ENCODE measurements at regions not wholly inside any gene's neighbourhood (a gene's known extent, or its start where the extent isn't known, plus 50 kb on each side); places are given as distances from the start of the nearest gene placed in this dataset.

DNA sequence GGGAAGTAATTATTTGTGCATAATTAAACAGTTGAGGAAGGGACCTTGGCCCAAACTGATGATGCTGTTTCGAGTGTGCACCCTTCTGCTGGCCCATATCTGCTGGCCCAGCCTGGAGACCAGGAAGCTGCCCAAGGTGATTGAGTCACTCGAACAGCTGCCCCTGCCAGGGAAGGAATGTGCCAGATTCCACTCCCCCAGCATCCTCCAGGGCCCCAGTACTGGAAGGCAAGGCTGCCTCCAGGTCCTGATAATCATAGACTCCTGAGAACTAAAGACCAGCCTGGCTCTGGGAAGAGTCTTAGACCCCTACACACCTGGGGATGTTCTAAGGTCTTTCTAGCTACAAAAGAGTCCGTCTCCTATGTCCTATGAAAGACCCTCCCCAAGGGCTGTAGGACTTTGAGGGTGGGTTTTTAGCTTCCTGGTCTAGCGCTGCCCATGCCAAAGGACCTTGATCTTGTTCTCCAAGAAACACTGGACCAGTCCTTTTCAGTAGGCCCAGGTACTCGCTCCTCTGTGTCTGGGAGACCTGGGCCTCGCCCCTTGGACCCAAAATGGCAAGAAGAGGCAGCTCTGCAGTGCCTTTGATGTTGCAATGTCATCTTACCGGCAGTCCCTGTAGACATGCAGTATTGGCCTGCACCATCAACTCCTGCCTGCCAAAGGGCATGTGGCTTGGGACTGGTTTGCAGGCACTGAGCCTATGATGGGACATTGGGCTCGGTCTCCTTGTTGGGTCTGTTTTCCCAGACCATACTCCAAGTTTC, 103.2 kb upstream of the GPR26 start:
- DNase-seq, result no peak

DNA sequence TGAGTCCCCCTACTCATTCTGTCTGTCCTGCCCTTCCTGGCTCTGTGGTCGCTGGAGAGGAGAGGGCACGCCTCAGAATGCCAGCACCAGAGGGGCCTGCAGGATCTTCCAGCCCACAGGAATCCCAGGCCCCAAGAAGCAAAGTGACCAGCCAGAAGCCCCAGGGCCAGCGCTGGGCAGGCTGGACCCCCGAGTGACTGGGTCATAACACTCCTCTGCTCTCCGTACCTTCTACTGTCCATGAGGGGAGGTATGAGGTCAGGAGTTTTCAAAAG, 102.6 kb upstream of the GPR26 start:
- DNase-seq, result no peak

DNA sequence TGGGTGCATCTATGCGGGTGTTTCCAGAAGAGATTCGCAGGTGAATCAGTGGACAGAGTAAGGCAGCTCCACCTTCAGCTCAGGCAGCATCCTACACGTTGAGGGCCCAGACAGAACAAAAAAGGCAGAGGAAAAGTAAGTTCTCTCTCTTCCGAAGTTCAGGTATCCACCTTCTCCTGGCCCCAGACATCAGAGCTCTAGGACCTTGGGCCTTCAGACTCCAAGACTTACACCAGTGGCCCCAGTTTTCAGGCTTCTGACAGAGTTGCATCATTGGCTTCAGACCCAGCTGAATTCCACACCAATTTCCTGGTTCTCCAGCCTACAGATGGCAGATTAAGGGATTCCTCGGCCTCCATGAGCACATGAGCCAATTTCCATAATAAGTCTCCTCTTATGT, 102.2 kb upstream of the GPR26 start:
- no peak for DNase-seq

DNA sequence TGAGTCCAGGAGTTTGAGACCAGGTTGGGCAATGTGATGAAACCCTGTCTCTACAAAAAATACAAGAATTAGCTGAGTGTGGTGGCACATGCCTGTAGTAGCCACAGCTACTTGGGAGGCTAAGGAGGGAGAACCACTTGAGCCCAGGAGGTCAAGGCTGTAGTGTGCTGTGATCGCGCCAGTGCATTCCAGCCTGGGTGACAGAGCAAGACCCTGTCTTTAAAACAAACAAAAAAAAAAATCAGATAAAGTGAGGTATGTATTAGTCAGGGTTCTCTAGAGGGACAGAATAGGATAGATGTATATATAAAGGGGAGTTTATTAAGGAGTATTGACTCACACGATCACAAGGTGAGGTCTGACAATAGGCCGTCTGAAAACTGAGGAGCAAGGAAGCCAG, 101.5 kb upstream of the GPR26 start:
- no peak for DNase-seq

DNA sequence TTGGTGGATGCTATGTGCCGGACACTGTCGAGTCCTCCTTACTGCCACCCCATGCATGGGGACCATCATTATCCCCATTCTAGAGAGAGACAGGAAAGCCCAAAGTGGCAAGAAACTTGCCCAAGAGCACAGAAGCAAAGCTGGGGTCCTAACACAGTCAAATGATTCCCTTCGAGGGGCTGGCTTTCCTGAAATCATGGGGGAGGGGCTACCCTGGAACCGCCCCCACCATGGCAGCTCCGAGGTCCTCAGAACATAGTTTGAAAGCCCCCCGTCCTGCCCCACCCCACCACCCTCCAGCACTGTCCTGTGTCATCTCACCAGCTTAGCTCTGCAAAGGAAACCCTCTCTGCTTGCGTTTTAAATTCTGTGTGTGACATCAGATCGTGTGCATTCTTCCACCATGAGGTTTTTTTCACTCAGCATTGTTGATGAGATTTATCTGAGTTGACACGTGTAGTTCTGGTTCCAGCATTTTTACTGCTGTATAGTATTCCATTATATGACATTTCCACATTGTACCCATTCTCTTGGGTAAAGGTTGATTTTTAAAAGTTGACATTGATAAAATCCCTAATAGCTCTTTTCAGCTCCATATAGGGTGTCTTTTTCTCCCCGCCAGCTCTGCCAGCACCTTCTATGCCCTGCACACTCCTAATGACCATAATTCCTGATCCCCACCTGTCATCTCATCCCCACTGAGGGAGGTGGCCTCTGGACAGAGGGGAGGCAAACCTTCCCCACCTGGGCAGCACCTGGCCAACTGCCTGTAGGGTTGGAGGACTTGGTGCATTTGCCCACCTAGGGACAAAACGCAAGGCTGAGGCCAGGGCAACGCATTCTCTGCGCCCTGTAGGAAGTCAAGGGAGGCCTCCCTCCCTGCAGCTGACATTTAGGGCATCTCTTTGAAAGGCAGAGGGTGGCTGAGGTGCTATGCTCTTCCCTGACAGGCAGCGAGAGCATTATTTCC, 100.2 kb upstream of the GPR26 start:
- DNase-seq, result no peak

DNA sequence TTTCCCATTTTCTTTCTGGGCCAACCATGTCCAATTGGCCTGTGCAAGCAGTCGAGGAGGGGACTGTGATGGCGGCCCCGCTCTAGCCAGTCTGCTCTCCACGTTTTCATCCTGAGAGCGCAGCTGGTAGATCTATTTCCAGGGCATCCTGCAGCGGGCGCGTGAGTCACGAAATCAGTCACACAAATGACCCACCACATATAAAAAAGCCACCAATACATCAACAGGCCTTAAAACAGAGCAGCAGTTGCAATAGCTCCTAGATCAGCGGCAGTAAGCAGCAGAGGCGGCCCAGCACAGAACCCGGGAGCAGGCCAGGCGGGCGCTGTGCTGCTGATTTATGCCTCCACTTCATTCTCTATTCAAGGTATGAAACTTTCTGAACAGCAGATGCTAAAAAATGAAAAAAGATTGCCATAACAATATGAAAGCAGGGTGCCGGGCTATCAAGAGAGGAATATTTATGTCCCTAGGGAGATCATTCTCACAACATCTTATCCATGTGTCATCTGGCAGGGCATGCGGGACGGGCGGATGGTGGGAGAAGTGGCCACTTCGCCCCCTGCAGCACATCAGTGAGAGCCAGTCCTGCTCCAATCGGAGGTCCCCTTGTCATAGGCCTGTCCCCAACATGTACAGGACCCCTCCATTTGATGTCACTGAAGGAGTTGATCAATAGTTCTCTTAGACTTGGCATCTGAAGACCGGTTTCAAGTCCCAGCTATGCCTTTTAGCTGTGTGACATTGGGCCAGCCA, 98.0 kb upstream of the GPR26 start:
- DNase-seq, result no peak

DNA sequence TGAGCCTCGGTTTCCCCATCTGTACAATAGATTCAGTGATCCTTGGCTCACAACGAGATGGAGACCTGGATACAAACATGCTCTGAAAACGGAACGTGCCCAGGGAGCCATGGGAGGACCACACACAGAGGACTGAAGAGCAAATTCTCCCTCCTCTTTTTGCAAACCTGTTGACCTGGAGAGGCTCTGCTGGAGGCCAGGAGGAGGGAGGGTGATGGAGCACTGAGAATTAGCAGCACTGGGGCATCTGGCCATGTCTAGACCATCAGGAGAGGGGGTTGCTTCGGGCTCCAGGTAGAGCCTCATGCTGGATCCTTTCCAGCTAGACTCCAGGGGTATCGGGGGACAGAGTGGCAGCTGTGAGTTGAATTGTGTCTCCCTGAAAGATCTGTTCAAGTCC, 97.4 kb upstream of the GPR26 start:
- DNase-seq, result no peak

DNA sequence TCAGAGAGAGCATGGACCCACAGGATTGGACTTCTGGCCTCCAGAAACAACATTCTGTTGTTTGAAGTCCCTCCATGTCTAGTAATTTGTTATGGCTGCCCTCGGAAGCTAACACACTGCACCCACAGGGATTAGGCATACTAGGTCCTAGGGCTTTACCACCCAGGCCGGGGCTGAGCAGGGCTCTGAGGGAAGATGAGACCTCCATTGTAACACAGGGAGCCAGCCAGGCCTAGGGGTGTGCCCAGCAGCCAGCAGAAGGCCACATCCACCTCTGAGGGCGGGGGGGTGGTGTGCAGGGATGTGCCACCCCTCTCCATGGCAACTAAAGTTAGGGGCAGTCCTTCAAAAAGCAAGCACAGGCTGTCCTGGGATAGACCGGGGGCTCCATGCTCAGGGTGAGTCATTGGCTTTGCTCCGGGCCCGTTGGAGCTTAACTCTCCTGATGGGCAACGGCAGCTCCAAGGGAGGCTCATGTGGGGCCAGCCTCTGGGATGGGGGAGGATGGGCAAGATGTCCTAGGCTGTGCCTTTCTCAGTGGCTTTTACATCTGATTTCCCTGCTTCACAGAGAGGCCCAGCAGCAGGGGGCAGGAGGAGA, 96.6 kb upstream of the GPR26 start:
- DNase-seq, result no peak

DNA sequence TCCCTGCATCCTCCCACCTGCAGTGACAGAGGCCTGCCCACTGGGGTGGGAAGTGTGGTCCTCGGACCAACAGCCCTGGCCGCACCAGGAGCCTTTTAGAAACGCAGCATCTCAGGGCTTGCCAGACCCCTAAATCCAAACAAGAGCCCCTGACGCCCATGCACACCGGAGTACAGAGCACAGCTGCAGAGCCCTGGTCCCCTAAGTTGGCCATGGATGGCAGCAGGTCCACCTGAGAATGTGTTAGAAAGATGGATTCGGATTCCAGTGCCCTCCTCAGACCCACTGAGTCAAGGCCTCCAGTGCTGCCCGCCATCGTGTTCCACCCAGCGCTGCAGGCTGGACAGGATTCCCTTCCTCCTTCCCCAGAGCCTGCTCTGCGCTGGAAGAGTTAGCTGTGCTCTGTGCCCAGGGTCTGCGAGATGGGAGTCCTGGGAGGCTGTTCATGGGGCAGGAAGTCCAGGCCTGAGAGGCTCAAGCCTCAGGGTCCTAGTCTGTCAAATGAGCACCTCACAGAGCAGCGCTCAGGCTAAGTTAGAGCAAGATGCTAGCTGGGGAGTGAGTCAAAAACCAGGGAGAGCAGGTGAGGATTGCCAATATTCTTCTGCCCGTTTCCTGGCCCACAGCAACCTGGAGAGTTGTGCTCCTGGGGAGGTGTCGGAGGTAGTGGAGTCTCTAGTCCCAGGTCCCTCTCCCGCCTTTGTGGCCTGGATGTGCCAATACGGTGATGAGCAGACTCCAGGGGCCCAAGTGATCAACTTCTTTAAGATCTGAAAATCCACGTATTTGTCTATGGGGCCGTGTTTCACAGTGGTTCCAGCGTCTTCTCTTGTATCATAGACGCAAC, 95.9 kb upstream of the GPR26 start:
- DNase-seq, result no peak

DNA sequence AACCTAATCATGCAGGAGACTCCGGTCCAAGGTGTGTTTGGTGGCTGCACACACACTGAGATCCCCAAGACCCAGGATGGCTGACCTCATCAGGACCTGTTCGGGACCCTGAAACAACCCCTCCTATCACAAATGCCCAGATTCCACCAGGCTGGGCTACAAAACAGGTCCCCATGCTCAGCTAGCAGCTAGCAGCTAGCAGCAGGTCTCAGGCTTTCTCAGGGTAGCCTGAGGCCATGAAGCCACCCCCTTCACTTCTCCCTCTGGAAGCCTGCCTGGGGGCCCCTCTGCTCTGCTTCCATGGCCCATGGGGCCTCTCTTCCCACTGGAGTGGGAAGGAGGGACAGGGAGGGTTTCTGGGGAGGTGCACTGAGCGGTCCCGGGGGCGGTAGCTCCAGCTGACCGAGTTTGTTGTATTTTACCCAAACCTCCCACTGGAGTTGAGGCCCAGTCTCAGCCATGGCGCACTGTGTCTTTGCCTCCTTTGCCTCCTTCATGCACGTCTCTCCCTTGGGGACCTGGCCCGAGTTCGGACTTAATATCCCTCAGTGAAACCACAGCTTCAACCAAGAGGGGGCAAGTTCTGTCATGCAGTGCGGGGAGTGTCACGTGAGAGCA, 95.1 kb upstream of the GPR26 start:
- no peak for DNase-seq

DNA sequence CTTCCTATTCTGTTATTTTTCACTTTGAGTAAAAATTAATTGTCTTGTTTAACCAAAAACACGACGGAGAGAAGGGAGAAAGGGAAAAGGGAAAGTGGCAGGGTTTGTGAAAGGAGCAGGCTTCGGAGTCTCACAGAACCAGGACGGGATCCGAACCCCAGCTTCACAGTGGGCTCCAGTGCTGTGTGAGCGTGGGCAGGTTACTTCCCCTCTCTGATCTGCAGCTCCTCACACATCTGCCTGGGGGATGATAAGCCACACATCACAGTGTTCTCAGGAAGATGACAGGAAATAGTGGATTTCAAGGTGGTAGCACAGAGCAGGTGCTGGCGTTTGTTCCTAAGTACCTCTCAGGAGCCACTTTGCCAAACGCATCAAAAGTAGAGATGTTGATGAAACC, 94.2 kb upstream of the GPR26 start:
- DNase-seq, result no peak

DNA sequence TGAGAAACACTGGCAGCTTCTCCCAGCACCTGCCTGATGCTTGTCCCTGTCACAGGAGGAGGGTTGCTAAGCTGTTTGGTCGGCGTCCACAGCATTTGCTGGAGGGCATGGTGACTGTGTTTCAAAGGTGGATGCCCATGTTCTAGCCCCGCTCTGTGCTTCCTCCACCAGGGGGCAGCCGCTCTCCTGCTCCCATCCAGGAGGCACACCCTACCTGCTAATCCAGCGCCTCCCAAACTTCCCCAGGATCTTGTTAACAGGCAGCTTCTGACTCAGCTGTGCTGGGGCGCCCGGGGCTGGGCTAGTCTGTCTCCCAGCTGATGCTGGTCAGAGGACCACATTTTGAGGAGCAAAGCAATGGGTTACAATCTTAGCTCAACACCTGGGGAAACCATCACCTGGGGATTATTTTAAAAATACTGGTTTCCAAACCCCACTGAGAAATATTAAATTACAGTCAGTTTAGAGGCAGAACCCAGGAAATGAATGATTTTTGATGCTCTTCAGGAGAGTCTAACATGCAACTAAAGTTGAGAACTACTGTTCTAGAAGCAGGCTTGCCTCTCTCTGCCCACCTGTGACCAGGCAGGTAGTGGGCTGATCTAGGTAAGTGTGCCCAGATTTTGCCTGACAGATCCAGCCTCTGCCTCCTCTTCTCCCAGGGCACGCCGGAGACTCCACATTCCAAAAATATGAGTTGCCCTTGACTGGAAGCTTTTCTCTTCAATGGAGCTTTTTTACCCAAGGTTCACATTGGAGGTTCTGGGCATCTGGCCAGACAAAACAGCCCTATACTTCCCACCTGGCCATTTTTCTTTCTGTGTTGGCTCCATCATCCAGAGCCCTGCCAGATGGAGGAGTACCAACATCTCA, 92.7 kb upstream of the GPR26 start:
- DNase-seq, result peak in 1 of 6 experiments; percentile 9

DNA sequence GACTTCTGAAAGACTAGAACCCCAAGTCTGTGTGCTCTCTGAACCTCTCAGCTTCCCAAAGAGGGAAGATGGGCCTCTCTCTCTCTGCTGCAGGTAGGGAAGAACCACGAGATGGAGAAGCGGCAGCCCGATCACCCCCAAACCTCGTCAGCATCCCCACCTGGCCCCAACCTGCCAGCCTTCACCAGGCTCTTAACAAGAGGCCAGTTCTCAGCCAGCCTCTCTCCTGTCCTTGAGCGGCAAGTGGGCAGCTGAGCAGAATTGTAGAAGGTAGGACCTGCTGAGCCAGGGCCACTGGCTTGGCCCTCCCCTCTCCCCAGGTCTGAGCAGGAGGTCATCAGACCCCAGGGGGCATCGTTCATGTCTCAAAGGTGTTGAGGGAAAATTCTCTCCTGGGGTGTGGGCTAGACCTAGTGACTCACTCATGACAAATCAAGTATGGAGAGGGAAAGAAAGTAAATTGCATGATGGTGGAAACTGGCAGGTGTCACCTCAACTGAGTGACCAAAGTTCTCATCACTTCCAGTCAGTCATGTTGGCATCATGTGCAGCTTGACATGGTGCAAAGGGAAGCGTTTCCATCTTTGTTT, 92.0 kb upstream of the GPR26 start:
- DNase-seq, result no peak

DNA sequence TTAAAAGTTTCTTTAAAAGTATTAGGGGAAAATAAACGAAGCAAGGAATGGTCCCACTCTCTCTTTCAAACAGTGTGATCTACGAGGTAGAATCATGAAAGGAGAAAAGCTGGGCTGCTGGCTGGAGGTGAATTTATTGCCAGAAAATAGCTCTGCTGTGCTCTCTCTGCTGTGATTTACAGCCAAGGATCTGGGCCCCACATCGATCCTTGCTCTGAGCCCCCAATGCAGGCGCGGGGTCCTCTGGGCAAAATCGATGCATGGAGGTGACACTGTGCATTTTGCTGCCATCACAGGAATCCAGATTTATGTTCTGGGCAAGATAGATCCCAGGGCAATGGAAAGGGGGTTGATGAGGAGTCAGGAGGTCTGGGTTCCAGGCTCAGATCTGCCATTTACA, 91.0 kb upstream of the GPR26 start:
- no peak for DNase-seq

DNA sequence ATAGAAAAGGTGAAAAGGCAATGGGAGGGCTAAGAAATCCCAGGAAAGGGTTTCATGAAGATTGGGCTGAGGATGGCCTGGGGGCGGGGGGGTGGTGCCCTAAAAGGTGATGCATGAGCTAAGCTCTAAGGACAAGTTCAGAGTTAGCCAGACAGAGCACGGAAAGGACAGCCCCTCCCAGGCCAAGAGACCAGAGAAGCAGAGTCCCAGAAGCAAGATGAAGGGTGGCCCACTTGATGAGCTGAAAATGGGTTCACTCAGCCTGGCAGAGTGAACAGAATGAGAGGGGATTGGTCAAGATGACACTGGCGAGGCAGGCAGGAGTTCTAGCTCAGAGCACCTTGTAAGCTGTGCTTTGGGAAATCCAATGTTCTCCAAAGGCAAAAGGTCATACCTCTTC, 89.4 kb upstream of the GPR26 start:
- no peak for DNase-seq

DNA sequence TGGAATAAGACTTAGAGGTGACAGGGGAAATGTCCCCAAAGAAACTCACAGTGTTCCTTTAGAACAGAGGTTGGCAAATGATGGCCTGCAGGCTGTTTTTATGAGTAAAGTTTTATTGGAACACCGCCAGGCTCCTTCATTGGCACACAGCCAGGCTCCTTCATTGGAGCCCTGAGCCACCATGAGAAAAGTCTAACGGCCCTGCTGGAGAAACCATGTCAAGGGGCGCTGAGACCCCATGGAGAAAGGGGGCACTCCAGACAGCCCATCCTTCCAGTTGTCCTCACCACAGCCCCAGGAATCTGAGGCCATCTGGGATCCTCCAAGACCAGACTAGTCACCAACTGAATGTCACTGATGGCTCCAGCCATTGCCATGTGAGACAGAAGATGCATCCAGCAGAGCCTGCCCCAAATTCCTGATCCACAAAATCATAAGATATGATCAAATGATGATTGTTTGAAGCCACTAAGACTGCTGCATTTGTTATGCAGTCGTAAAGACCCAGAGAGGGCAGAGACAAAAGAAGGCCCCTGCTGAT, 88.2 kb upstream of the GPR26 start:
- no peak for DNase-seq

DNA sequence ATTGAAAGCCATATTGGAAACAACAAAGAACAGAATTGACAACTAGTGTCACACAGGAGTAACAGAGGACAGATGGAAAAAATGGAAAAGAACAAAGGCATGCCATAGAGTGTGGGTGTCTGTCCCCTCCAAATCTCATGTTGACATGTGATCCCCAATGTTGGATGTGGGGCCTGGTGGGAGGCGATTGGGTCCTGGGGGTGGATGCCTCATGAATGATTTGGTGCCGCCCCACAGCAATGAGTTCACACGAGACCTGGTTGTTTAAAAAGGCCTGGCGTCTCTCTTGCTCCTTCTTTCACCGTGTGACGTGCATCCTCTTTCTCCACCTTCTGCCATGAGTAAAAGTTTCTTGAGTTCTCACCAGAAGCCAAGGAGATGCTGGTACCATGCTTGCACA, 87.4 kb upstream of the GPR26 start:
- no peak for DNase-seq

DNA sequence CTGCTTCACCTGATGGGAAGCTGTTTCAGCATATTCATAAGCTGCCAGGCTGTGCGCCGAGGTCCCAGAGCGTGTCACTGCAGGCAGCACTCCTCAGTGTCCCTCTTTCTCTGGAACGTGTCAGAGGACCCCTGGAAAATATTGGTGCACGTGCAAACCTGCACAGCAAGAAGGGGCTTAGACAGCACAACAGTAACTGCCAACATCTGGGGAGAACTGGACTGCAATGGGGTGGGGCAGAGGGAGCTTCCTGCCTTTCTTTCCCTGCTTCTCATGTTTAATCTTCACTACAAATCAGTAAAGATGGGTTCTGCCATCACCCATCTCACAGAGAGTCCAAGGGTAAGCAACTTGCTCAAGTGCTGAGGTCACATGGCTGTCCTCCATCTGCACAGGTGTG, 86.5 kb upstream of the GPR26 start:
- no peak for DNase-seq

DNA sequence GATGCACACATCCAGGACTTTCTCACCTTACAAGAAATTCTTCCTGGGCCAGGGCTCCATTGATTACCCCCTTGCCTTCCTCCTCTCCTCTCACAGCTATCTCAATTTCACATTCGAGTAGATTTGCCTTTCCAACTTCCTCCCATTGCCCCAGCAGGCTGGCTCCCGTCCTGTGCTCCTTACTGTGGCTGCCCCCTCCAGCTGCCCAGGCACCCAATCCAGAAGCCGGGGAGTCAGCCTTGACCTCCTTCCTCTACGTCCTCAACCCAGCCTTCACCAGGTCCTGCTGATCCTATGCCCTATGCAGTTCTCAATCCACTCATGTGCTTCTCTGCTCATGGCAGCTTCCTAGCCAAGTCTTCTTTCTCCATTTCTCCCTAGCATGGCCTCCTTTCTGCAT, 85.7 kb upstream of the GPR26 start:
- DNase-seq, result no peak

DNA sequence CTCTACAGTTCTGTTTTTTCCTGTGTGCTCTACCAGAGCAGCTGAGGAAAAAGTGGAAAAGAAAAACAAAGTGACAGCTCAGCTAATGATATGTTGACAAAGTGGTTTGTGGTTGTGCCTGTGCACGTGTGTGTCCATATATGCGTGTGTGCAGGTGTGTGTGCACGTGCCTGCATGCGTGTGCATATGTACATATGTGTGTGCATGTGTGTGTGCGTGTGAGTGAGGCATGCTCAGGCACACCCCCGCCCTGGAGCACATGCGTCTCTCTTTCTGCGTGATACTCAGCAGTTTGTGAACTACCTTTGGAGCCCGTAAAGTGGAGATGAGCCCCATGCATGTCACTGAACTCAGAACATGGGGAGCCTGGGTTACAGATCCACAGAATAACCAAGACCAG, 84.5 kb upstream of the GPR26 start:
- no peak for DNase-seq

All from stimulated activated naive CD4-positive, alpha-beta T cell (primary cell).